Bronchial epithelial cell (primary cell): ENCODE measurements at regions not wholly inside any gene's neighbourhood (a gene's known extent, or its start where the extent isn't known, plus 50 kb on each side); places are given as distances from the start of the nearest gene placed in this dataset.

Experiments
- DNase-seq: peaks from one replicate; pipeline ENCODE4 v3.0.0-alpha.2; 2010; ENCODE audit warnings: low read depth
- FAIRE-seq: peaks from 2 replicates; lab custom pipeline; 2011; peaks lifted over from hg19 to GRCh38; lab: Jason Lieb, UNC
- H3K27me3 ChIP-seq: 2 replicates; pipeline ENCODE4 v1.5.1; 2011; ENCODE audit warnings: low read length; ENCODE audit not compliant: control insufficient read depth, insufficient read depth
- H3K36me3 ChIP-seq: 2 replicates; pipeline ENCODE4 v1.5.1; 2011; ENCODE audit warnings: low read length; ENCODE audit not compliant: control insufficient read depth, insufficient read depth
- H3K4me3 ChIP-seq: 2 replicates; pipeline ENCODE4 v1.5.1; 2011; ENCODE audit warnings: mild to moderate bottlenecking, low read depth, low read length, control low read depth
- CTCF ChIP-seq: IDR thresholded peaks from 2 replicates; pipeline ENCODE4 v1.5.1; 2011; ENCODE audit warnings: mild to moderate bottlenecking, moderate library complexity, low read length, control low read depth, inconsistent platforms; ENCODE audit not compliant: insufficient read depth, severe bottlenecking

GRCh38 chr4:187865914-187866313, 129.7 kb upstream of the ZFP42 start:
- Histone ChIP-seq H3K36me3 (no peaks in the 10 kb centered on the region), H3K4me3 (no peak overlapping the region), H3K27me3 (no peaks in the 10 kb centered on the region)
- FAIRE-seq (no peak), DNase-seq (no peak)
- no peak for TF ChIP-seq CTCF

- DNase-seq (no peak), FAIRE-seq (no peak)
- no peaks in the 10 kb centered on the region for H3K36me3 ChIP-seq
- no peak for TF ChIP-seq CTCF
- no peak overlapping the region for H3K4me3 ChIP-seq
- no peaks in the 10 kb centered on the region for H3K27me3 ChIP-seq
Measured at GRCh38 chr4:187883049-187883448, 112.5 kb upstream of the ZFP42 start.

- FAIRE-seq = no peak
- TF ChIP-seq CTCF = no peak
- H3K36me3 ChIP-seq = no peaks in the 10 kb centered on the region
- H3K4me3 ChIP-seq = no peak overlapping the region
- DNase-seq = no peak
- H3K27me3 ChIP-seq = no peaks in the 10 kb centered on the region
Measured at GRCh38 chr4:187883836-187884475, 111.6 kb upstream of the ZFP42 start.

GRCh38 chr4:187887906-187888305, 107.7 kb upstream of the ZFP42 start:
- Histone ChIP-seq H3K4me3 (no peak overlapping the region), H3K27me3 (no peaks in the 10 kb centered on the region), H3K36me3 (no peaks in the 10 kb centered on the region)
- TF ChIP-seq CTCF = no peak
- no peak for FAIRE-seq
- DNase-seq = no peak

- no peaks in the 10 kb centered on the region for H3K27me3 ChIP-seq
- H3K4me3 ChIP-seq = no peak overlapping the region
- H3K36me3 ChIP-seq = no peaks in the 10 kb centered on the region
- no peak for DNase-seq
- no peak for TF ChIP-seq CTCF
- no peak for FAIRE-seq
Measured at GRCh38 chr4:187889651-187890050, 105.9 kb upstream of the ZFP42 start.

GRCh38 chr4:187893418-187893817, 102.2 kb upstream of the ZFP42 start:
- no peak for TF ChIP-seq CTCF
- DNase-seq (no peak), FAIRE-seq (no peak)
- Histone ChIP-seq H3K27me3 (no peaks in the 10 kb centered on the region), H3K36me3 (no peaks in the 10 kb centered on the region), H3K4me3 (no peak overlapping the region)
